ENCODE measurements at regions not wholly inside any gene's neighbourhood (a gene's known extent, or its start where the extent isn't known, plus 50 kb on each side); places are given as distances from the start of the nearest gene placed in this dataset.

- H3K79me2 ChIP-seq (ENCODE audit: control insufficient read depth, insufficient read depth, low read length), result no peaks in the 10 kb centered on the region
- no peaks in the 10 kb centered on the region for H3K4me1 ChIP-seq (ENCODE audit: control insufficient read depth, extremely low read depth, insufficient read depth, low read length)
- no TSS peak for BruUV-seq (replicated peaks)
- no peak overlapping the region for H3K9ac ChIP-seq (replicated peaks; ENCODE audit: extremely low read depth, insufficient read depth, low read length)
- H3K9me3 ChIP-seq (replicated peaks; ENCODE audit: control insufficient read depth, insufficient read depth, low read length), result no peaks in the 10 kb centered on the region
- FAIRE-seq (no peak), DNase-seq (ENCODE audit: low read depth, low spot score) (no peak)
- dilution Hi-C loops (cut with MboI; ENCODE audit: extremely low pct_ligation_motif_present, low sequenced_read_pairs) (no loop called here), intact Hi-C loops (cut with micrococcal nuclease) (no loop called here)
- CTCF ChIA-PET, result interaction anchor here (1.4 kb wide), 1 partner anchor 14 kb away, joined by 3 read pairs; no protein-coding TSS in a partner anchor
- no peak overlapping the region for H3K4me3 ChIP-seq (replicated peaks in 1 of 3; ENCODE audit: insufficient read depth in 1 of 3, low read depth in 1 of 3, low read length in 3 of 3)
- H3K27me3 ChIP-seq (ENCODE audit: control insufficient read depth in 2 of 2, insufficient read depth in 2 of 2, low read length in 2 of 2), result no peaks in the 10 kb centered on the region
- H4K20me1 ChIP-seq (replicated peaks; ENCODE audit: control insufficient read depth, extremely low read depth, insufficient read depth, low read length), result no peaks in the 10 kb centered on the region
- POLR2A ChIA-PET, result no interaction called here
- H3K27ac ChIP-seq (ENCODE audit: insufficient read depth, low read depth, low read length), result no peak overlapping the region
- no peak overlapping the region for H3K4me2 ChIP-seq (ENCODE audit: insufficient read depth, low read length)
- no peak for TF ChIP-seq EZH2 (IDR thresholded peaks at IDR 0.05; ENCODE audit: borderline replicate concordance, low read depth, low read length, severe bottlenecking)
- no peaks in the 10 kb centered on the region for H3K36me3 ChIP-seq (ENCODE audit: control insufficient read depth in 2 of 2, extremely low read depth in 1 of 2, insufficient read depth in 2 of 2, low read length in 2 of 2)
- H3K9me1 ChIP-seq (replicated peaks; ENCODE audit: control insufficient read depth, extremely low read depth, insufficient read depth, low read length), result no peaks in the 10 kb centered on the region
- no peak overlapping the region for H2AFZ ChIP-seq (ENCODE audit: low read depth, low read length)
Measured at GRCh38 chr18:35862119-35862640, 110.3 kb upstream of the RMP24 start.

- FAIRE-seq (no peak), DNase-seq (ENCODE audit: low read depth, low spot score) (no peak)
- H2AFZ ChIP-seq (ENCODE audit: low read depth, low read length), result no peak overlapping the region
- no peaks in the 10 kb centered on the region for H3K79me2 ChIP-seq (ENCODE audit: control insufficient read depth, insufficient read depth, low read length)
- ChIA-PET CTCF (interaction anchor here (0.8 kb wide), 1 partner anchor 12 kb away, joined by 3 read pairs; no protein-coding TSS in a partner anchor), POLR2A (no interaction called here)
- no peaks in the 10 kb centered on the region for H3K9me1 ChIP-seq (replicated peaks; ENCODE audit: control insufficient read depth, extremely low read depth, insufficient read depth, low read length)
- peaks cover 0 to 4% of the 10 kb centered on the region in 2 experiments for H3K27me3 ChIP-seq (ENCODE audit: control insufficient read depth in 2 of 2, insufficient read depth in 2 of 2, low read length in 2 of 2)
- intact Hi-C loops (cut with micrococcal nuclease), result no loop called here
- H3K27ac ChIP-seq (ENCODE audit: insufficient read depth, low read depth, low read length), result no peak overlapping the region
- H3K4me3 ChIP-seq (replicated peaks in 1 of 3; ENCODE audit: insufficient read depth in 1 of 3, low read depth in 1 of 3, low read length in 3 of 3), result no peak overlapping the region
- BruUV-seq (replicated peaks), result no TSS peak
- no peaks in the 10 kb centered on the region for H3K9me3 ChIP-seq (replicated peaks; ENCODE audit: control insufficient read depth, insufficient read depth, low read length)
- no peaks in the 10 kb centered on the region for H3K4me1 ChIP-seq (ENCODE audit: control insufficient read depth, extremely low read depth, insufficient read depth, low read length)
- H3K36me3 ChIP-seq (ENCODE audit: control insufficient read depth in 2 of 2, extremely low read depth in 1 of 2, insufficient read depth in 2 of 2, low read length in 2 of 2), result no peaks in the 10 kb centered on the region
- dilution Hi-C loops (cut with MboI; ENCODE audit: extremely low pct_ligation_motif_present, low sequenced_read_pairs), result no loop called here
- no peaks in the 10 kb centered on the region for H4K20me1 ChIP-seq (replicated peaks; ENCODE audit: control insufficient read depth, extremely low read depth, insufficient read depth, low read length)
- no peak overlapping the region for H3K4me2 ChIP-seq (ENCODE audit: insufficient read depth, low read length)
- TF ChIP-seq MAX (IDR thresholded peaks at IDR 0.05; ENCODE audit: insufficient read depth, insufficient read length), result no peak
- H3K9ac ChIP-seq (replicated peaks; ENCODE audit: extremely low read depth, insufficient read depth, low read length), result no peak overlapping the region
Measured at GRCh38 chr18:35864916-35865315, 107.6 kb upstream of the RMP24 start.

All from endothelial cell of umbilical vein (primary cell).